OCI-LY7 (cell line): ENCODE measurements at regions not wholly inside any gene's neighbourhood (a gene's known extent, or its start where the extent isn't known, plus 50 kb on each side); places are given as distances from the start of the nearest gene placed in this dataset.
"Not testable (repeated sequence)": the region's sequence is repeated elsewhere in the genome, so short reads cannot be mapped to it uniquely, and the experiment has no call there.

Experiments used
- CTCF ChIP-seq: fragments of 200-600 bp; sonication (generic); conservative IDR thresholded peaks from 2 replicates; pipeline ENCODE4 v1.5.1; 2014; ENCODE audit warnings: mild to moderate bottlenecking, antibody characterized with exemption, low read length, moderate library complexity, mixed read lengths
- EZH2phosphoT487 ChIP-seq: fragments of 200-600 bp; sonication (generic); IDR thresholded peaks from 2 replicates; pipeline ENCODE4 v1.6.1; 2018; ENCODE audit warnings: low read depth, borderline replicate concordance, mild to moderate bottlenecking, mixed run types, antibody characterized with exemption, low read length, moderate library complexity, mixed read lengths

GRCh38 chr11:122580071-122580470, 75.5 kb upstream of the UBASH3B start:
- not testable (repeated sequence) for TF ChIP-seq CTCF, EZH2phosphoT487
